Body of pancreas (tissue), 4 donors: ENCODE measurements at regions not wholly inside any gene's neighbourhood (a gene's known extent, or its start where the extent isn't known, plus 50 kb on each side); places are given as distances from the start of the nearest gene placed in this dataset.

Experiments
- CTCF ChIP-seq, 7 experiments: fragments of 450-650 bp in 4 of 7; fragments of 200-600 bp in 3 of 7; sonication (generic) in 3 of 7; IDR thresholded peaks; one replicate each; pipeline ENCODE4 v1.5.1; 2016 to 2019; ENCODE audit warnings: antibody characterized with exemption in 7 of 7
- POLR2A ChIP-seq, 3 donors: fragments of 450-650 bp; IDR thresholded peaks; one replicate each; pipeline ENCODE4 v1.6.1; 2016; ENCODE audit warnings: antibody characterized with exemption in 3 of 3, mild to moderate bottlenecking in 2 of 3

GRCh38 chr6:1087154-1087843 is 224.6 kb upstream of the FOXQ1 start:
- no peak for TF ChIP-seq CTCF (IDR thresholded peaks at IDR 0.05)
- no peak for TF ChIP-seq POLR2A (IDR thresholded peaks at IDR 0.05)
